HepG2 (cell line): ENCODE measurements at regions not wholly inside any gene's neighbourhood (a gene's known extent, or its start where the extent isn't known, plus 50 kb on each side); places are given as distances from the start of the nearest gene placed in this dataset.

ENCODE experiments used
- ATAC-seq: fragments of 200-7000 bp; cut with Tn5 transposase; 3 replicates; pipeline ENCODE4 v1.9.1; 2020; ENCODE audit warnings: mild to moderate bottlenecking, moderate library complexity
- BruUV-seq: library from RNA; stranded (reverse); fragments of 400-500 nt; replicated peaks from 2 replicates; lab custom pipeline; 2021; lab: Mats Ljungman, UMichigan
- CTCF ChIA-PET: fragments of 300-600 bp; formaldehyde crosslinking; extraction: SDS; loops from one replicate; lab custom pipeline; 2021; ENCODE audit warnings: low total read pairs, inconsistent platforms, low intra/inter-chr PET ratio; lab: Yijun Ruan, JAX
- POLR2A ChIA-PET: fragments of 350-600 bp; sonication (Branson Sonifier 250); formaldehyde crosslinking; loops from one replicate; lab custom pipeline; 2020; ENCODE audit warnings: antibody characterized with exemption, inconsistent platforms; lab: Yijun Ruan, JAX
- DNase-seq: peaks from one replicate; pipeline ENCODE4 v3.0.0-alpha.2; 2015; ENCODE audit warnings: low spot score
- FAIRE-seq: peaks from 3 replicates; lab custom pipeline; 2011; peaks lifted over from hg19 to GRCh38; lab: Jason Lieb, UNC
- H2AFZ ChIP-seq: one replicate; pipeline ENCODE4 v1.6.1; 2011; ENCODE audit warnings: low read length, inconsistent platforms
- H3K27ac ChIP-seq: fragments of 300-600 bp; 3 replicates; pipeline ENCODE4 v1.8.0; 2011; ENCODE audit warnings: mixed run types, mild to moderate bottlenecking, mixed read lengths, low read length, inconsistent platforms; ENCODE audit not compliant: insufficient read depth; ENCODE audit errors: extremely low read length
- H3K27me3 ChIP-seq, 2 experiments: fragments of 200-600 bp in 1 of 2; 2 replicates in 1 of 2; 3 replicates in 1 of 2; pipeline versions ENCODE4 v1.6.0 to v1.8.0; 2011; ENCODE audit warnings: low read length in 2 of 2, mild to moderate bottlenecking in 2 of 2, moderate library complexity in 2 of 2, inconsistent platforms in 1 of 2; ENCODE audit not compliant: insufficient read depth in 2 of 2, control insufficient read depth in 1 of 2
- H3K36me3 ChIP-seq, 2 experiments: fragments of 200-600 bp in 1 of 2; replicated peaks in 1 of 2; 2 replicates in 1 of 2; 3 replicates in 1 of 2; pipeline versions ENCODE4 v1.5.1 to v1.8.0; 2011; ENCODE audit warnings: low read length in 2 of 2, inconsistent platforms in 1 of 2; ENCODE audit not compliant: insufficient read depth in 2 of 2, control insufficient read depth in 1 of 2
- H3K4me1 ChIP-seq: 2 replicates; pipeline ENCODE4 v1.5.1; 2012; ENCODE audit warnings: low read length, inconsistent platforms; ENCODE audit not compliant: insufficient read depth
- H3K4me2 ChIP-seq: 2 replicates; pipeline ENCODE4 v1.6.0; 2011; ENCODE audit warnings: low read depth, low read length, inconsistent platforms
- H3K4me3 ChIP-seq, 3 experiments: fragments of 200-600 bp in 1 of 3; sonication (generic), shearing (Covaris generic) in 1 of 3; replicated peaks in 1 of 3; 2 replicates each; pipeline ENCODE4 v1.5.1; 2011 to 2016; ENCODE audit warnings: low read length in 3 of 3, inconsistent platforms in 2 of 3, low read depth in 2 of 3, mild to moderate bottlenecking in 2 of 3, control low read depth in 1 of 3, mixed read lengths in 1 of 3; ENCODE audit not compliant: insufficient read depth in 1 of 3
- H3K79me2 ChIP-seq: one replicate; pipeline ENCODE4 v1.6.1; 2011; ENCODE audit warnings: low read length, inconsistent platforms; ENCODE audit not compliant: insufficient read depth
- H3K9ac ChIP-seq: 2 replicates; pipeline ENCODE4 v1.6.0; 2011; ENCODE audit warnings: mild to moderate bottlenecking, low read depth, low read length, inconsistent platforms; ENCODE audit not compliant: insufficient read depth
- H3K9me3 ChIP-seq: 2 replicates; pipeline ENCODE4 v1.5.1; 2012; ENCODE audit warnings: mild to moderate bottlenecking, low read length
- H4K20me1 ChIP-seq: 2 replicates; pipeline ENCODE4 v1.6.0; 2011; ENCODE audit warnings: inconsistent platforms, mild to moderate bottlenecking, low read length, moderate library complexity; ENCODE audit not compliant: insufficient read depth
- EZH2 ChIP-seq: conservative IDR thresholded peaks from 2 replicates; pipeline ENCODE4 v1.6.1; 2012; ENCODE audit warnings: mild to moderate bottlenecking, low read depth, low read length, moderate library complexity
- HDAC6 ChIP-seq: fragments of 200-600 bp; sonication (generic); IDR thresholded peaks from 2 replicates; pipeline ENCODE4 v1.7.0; 2017; ENCODE audit warnings: mild to moderate bottlenecking, antibody characterized with exemption, low read length, low read depth
- KDM2A ChIP-seq: sonication (generic); formaldehyde crosslinking; IDR thresholded peaks from 2 replicates; pipeline ENCODE4 v1.4.0; 2020; ENCODE audit warnings: low read depth, missing genetic modification reagents, borderline replicate concordance
- KDM4B ChIP-seq: sonication (generic); formaldehyde crosslinking; IDR thresholded peaks from 2 replicates; pipeline ENCODE4 v1.4.0; 2020; ENCODE audit warnings: missing genetic modification reagents
- KLF6 ChIP-seq: IDR thresholded peaks from 2 replicates; pipeline ENCODE4 v1.8.0; 2016; ENCODE audit warnings: missing biosample characterization, missing genetic modification reagents
- PHF20 ChIP-seq: sonication (generic); formaldehyde crosslinking; IDR thresholded peaks from 2 replicates; pipeline ENCODE4 v1.5.0; 2020; ENCODE audit warnings: mild to moderate bottlenecking, missing genetic modification reagents
- RBFOX2 ChIP-seq: fragments of 200-400 bp; formaldehyde crosslinking; IDR thresholded peaks from 2 replicates; pipeline ENCODE4 v1.6.1; 2017; ENCODE audit warnings: low read depth, mild to moderate bottlenecking, low read length
- ZNF350 ChIP-seq: sonication (generic); formaldehyde crosslinking; IDR thresholded peaks from 2 replicates; pipeline ENCODE4 v1.4.0; 2020; ENCODE audit warnings: mild to moderate bottlenecking, low read depth, missing genetic modification reagents, borderline replicate concordance
- ZNF367 ChIP-seq: sonication (generic); formaldehyde crosslinking; IDR thresholded peaks from 2 replicates; pipeline ENCODE4 v1.4.0; 2020; ENCODE audit warnings: missing genetic modification reagents, borderline replicate concordance
- ZNF605 ChIP-seq: sonication (generic); formaldehyde crosslinking; IDR thresholded peaks from 2 replicates; pipeline ENCODE4 v1.8.0; 2022; ENCODE audit warnings: mild to moderate bottlenecking, missing genetic modification reagents
- WGBS: methylation state at CpG from one replicate; pipeline ENCODE4 v1.1.6; 2017; ENCODE audit warnings: low lambda C conversion rate; 5-methylcytosine and 5-hydroxymethylcytosine counted together
- in situ Hi-C: cut with HindIII; loops from 2 replicates; pipeline ENCODE4 v1.10.0; 2017; ENCODE audit warnings: low pct_unique_long_range_greater_than_20kb; ENCODE audit not compliant: extremely low pct_ligation_motif_present
- intact Hi-C: fragments of 100-400 bp; cut with micrococcal nuclease; formaldehyde crosslinking; loops from one replicate; pipeline ENCODE4 v1.10.0; 2022; ENCODE audit not compliant: unreplicated experiment
- TF ChIP-seq, protein P1 (sequence below): sonication (generic); formaldehyde crosslinking; IDR thresholded peaks from 2 replicates; pipeline ENCODE4 v1.9.0; 2021; ENCODE audit warnings: missing genetic modification reagents, mild to moderate bottlenecking, borderline replicate concordance
- TF ChIP-seq, protein P2 (sequence below): sonication (generic); formaldehyde crosslinking; IDR thresholded peaks from 2 replicates; pipeline ENCODE4 v1.4.0; 2020; ENCODE audit warnings: missing genetic modification reagents; ENCODE audit errors: not compliant biosample characterization

DNA sequence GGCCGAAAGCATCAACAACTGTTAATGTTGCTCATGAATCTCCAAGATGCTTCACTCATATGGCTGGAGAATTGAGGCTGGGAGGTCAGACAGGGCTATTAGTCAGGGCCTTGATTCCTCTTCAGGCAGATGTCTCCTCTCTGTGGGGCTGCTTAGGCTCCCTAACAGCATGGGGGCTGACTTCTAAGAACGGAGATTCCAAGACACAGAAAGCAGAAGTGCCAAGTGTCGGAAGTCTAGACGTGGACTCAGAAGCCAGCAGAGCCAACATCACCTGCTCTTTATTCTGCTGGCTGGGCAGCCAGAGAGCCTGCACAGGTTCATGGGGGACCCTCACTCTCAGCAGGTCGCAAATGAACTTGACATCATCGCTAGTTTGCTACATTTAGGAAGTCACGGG lies 279.8 kb downstream of the CDH26 start:
- H3K4me2 ChIP-seq, result no peak overlapping the region
- H3K4me3 ChIP-seq, result no peak overlapping the region
- no peak overlapping the region for H3K27ac ChIP-seq
- H2AFZ ChIP-seq, result no peak overlapping the region
- BruUV-seq, result no TSS peak
- no peak overlapping the region for H3K9ac ChIP-seq
- intact Hi-C loops, result no loop called here
- ATAC-seq (no peak), FAIRE-seq (no peak), DNase-seq (no peak)
- ChIA-PET CTCF (no interaction called here), POLR2A (no interaction called here)
- no peaks in the 10 kb centered on the region for H3K9me3 ChIP-seq
- 4% methylated on average over 6 of the region's 7 CpGs for WGBS
- peaks cover 4 to 32% of the 10 kb centered on the region in 2 experiments; a peak in 3 of 5 replicates for H3K27me3 ChIP-seq
- H3K79me2 ChIP-seq, result no peaks in the 10 kb centered on the region
- H3K4me1 ChIP-seq, result no peaks in the 10 kb centered on the region
- no peaks in the 10 kb centered on the region for H4K20me1 ChIP-seq
- in situ Hi-C loops, result no loop called here
- H3K36me3 ChIP-seq, result no peaks in the 10 kb centered on the region
- TF ChIP-seq KDM4B (CRISPR knock-in tag) (no peak), HDAC6 (no peak), EZH2 (no peak)
- TF ChIP-seq, protein P1, sequence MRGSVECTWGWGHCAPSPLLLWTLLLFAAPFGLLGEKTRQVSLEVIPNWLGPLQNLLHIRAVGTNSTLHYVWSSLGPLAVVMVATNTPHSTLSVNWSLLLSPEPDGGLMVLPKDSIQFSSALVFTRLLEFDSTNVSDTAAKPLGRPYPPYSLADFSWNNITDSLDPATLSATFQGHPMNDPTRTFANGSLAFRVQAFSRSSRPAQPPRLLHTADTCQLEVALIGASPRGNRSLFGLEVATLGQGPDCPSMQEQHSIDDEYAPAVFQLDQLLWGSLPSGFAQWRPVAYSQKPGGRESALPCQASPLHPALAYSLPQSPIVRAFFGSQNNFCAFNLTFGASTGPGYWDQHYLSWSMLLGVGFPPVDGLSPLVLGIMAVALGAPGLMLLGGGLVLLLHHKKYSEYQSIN, result no peak

GRCh38 chr20:60238992-60239660 lies 280.9 kb downstream of the CDH26 start:
- POLR2A ChIA-PET, result no interaction called here
- H2AFZ ChIP-seq, result no peak overlapping the region
- no peak overlapping the region for H3K27ac ChIP-seq
- no peaks in the 10 kb centered on the region for H3K9me3 ChIP-seq
- ATAC-seq (no peak), FAIRE-seq (no peak), DNase-seq (no peak)
- CTCF ChIA-PET, result no interaction called here
- intact Hi-C loops (no loop called here), in situ Hi-C loops (no loop called here)
- TF ChIP-seq RBFOX2, result no peak
- TF ChIP-seq ZNF605, result no peak
- no peak for TF ChIP-seq KLF6 (CRISPR knock-in tag)
- TF ChIP-seq, protein P2, sequence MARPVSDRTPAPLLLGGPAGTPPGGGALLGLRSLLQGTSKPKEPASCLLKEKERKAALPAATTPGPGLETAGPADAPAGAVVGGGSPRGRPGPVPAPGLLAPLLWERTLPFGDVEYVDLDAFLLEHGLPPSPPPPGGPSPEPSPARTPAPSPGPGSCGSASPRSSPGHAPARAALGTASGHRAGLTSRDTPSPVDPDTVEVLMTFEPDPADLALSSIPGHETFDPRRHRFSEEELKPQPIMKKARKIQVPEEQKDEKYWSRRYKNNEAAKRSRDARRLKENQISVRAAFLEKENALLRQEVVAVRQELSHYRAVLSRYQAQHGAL (CRISPR knock-in tag), result no peak
- no peak for TF ChIP-seq KDM2A (CRISPR knock-in tag)
- TF ChIP-seq PHF20 (CRISPR knock-in tag), result no peak
- no peak for TF ChIP-seq ZNF350
- no peak for TF ChIP-seq ZNF367 (CRISPR knock-in tag)
- no TSS peak for BruUV-seq
- no peak overlapping the region for H3K9ac ChIP-seq
- WGBS, result 11% methylated on average over 11 of the region's 11 CpGs
- no peaks in the 10 kb centered on the region for H3K4me1 ChIP-seq
- no peaks in the 10 kb centered on the region for H3K79me2 ChIP-seq
- H3K36me3 ChIP-seq, result no peaks in the 10 kb centered on the region
- H3K27me3 ChIP-seq, result peaks cover 4 to 32% of the 10 kb centered on the region in 2 experiments; a peak in 3 of 5 replicates
- no peaks in the 10 kb centered on the region for H4K20me1 ChIP-seq
- no peak overlapping the region for H3K4me2 ChIP-seq
- no peak overlapping the region for H3K4me3 ChIP-seq
